Cardiac muscle cell (in vitro differentiated cells and primary cell): ENCODE measurements at regions not wholly inside any gene's neighbourhood (a gene's known extent, or its start where the extent isn't known, plus 50 kb on each side); places are given as distances from the start of the nearest gene placed in this dataset.

Experiments used
- DNase-seq, 2 donors: peaks; one replicate each; pipeline versions ENCODE4 v3.0.0 to v3.0.0-alpha.2; 2010 to 2017; ENCODE audit warnings: low read depth in 1 of 2, low spot score in 1 of 2
- H3K27ac ChIP-seq: fragments of 200-600 bp; sonication (generic); 2 replicates; pipeline ENCODE4 v1.5.1; 2016
- H3K27me3 ChIP-seq: fragments of 200-600 bp; sonication (generic); 2 replicates; pipeline ENCODE4 v1.6.0; 2016; ENCODE audit warnings: control low read depth
- H3K36me3 ChIP-seq: fragments of 200-600 bp; sonication (generic); 2 replicates; pipeline ENCODE4 v1.5.1; 2016; ENCODE audit warnings: control low read depth
- H3K4me1 ChIP-seq: fragments of 200-600 bp; sonication (generic); 2 replicates; pipeline ENCODE4 v1.8.1; 2017; ENCODE audit warnings: low read depth, mild to moderate bottlenecking, mixed run types
- H3K4me3 ChIP-seq: fragments of 200-600 bp; sonication (generic); 2 replicates; pipeline ENCODE4 v1.5.1; 2016; ENCODE audit warnings: mild to moderate bottlenecking
- H3K9me3 ChIP-seq: fragments of 200-600 bp; sonication (generic); 2 replicates; pipeline ENCODE4 v1.5.1; 2017; ENCODE audit warnings: low read depth, mild to moderate bottlenecking, control low read depth
- TF ChIP-seq, protein P1 (sequence below): IDR thresholded peaks from 2 replicates; pipeline ENCODE4 v1.5.1; 2012; ENCODE audit warnings: low read depth, mild to moderate bottlenecking, low read length

DNA sequence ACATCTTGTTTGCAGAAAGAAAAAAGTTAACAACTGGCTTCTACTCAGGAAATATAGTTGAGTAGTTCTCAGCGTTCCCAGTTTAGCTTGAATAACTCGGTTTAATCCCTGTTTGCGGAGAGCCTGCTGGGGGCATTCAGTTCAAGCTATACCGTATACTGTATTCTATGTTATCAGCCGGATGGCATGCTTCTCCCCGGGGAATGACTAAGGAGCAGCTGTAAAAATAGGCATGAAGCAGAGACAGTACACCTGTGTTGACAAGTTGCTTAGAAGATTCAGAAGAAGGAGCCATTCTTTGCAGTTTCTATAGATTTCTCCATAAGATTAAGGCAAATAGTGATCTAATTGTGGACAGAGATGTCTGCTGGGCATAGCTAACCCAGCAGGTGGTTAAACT lies 267.8 kb upstream of the NCAM2 start:
- Histone ChIP-seq H3K9me3 (no peaks in the 10 kb centered on the region), H3K27me3 (no peaks in the 10 kb centered on the region), H3K27ac (no peak overlapping the region), H3K4me3 (no peak overlapping the region), H3K4me1 (peaks cover 25% of the 10 kb centered on the region), H3K36me3 (no peaks in the 10 kb centered on the region)
- DNase-seq = no peak
- TF ChIP-seq, protein P1, sequence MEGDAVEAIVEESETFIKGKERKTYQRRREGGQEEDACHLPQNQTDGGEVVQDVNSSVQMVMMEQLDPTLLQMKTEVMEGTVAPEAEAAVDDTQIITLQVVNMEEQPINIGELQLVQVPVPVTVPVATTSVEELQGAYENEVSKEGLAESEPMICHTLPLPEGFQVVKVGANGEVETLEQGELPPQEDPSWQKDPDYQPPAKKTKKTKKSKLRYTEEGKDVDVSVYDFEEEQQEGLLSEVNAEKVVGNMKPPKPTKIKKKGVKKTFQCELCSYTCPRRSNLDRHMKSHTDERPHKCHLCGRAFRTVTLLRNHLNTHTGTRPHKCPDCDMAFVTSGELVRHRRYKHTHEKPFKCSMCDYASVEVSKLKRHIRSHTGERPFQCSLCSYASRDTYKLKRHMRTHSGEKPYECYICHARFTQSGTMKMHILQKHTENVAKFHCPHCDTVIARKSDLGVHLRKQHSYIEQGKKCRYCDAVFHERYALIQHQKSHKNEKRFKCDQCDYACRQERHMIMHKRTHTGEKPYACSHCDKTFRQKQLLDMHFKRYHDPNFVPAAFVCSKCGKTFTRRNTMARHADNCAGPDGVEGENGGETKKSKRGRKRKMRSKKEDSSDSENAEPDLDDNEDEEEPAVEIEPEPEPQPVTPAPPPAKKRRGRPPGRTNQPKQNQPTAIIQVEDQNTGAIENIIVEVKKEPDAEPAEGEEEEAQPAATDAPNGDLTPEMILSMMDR = no peak

DNA sequence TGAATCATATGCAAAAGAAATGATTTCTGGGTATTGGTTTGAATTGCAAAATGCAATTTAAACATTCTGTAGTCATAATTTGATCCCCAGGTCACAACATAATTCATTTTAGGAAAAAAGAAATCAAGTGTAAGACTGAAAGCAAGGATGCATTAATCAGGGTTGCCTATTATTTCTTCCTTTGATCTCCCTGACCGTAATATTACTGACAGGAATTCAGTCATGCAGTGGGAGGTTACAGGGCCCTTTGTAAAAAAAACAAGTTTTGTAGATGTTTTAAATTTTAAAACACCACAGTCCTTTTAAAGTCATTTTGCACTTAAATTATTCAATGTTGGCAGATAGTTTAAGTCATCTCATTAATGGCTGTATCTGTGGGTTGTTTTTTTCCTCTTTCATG lies 263.0 kb upstream of the NCAM2 start:
- no peaks in the 10 kb centered on the region for H3K9me3 ChIP-seq
- no peaks in the 10 kb centered on the region for H3K27me3 ChIP-seq
- H3K36me3 ChIP-seq = no peaks in the 10 kb centered on the region
- TF ChIP-seq, protein P1 = no peak
- H3K27ac ChIP-seq = no peak overlapping the region
- no peak overlapping the region for H3K4me3 ChIP-seq
- peaks cover 10% of the 10 kb centered on the region for H3K4me1 ChIP-seq
- no peak for DNase-seq

DNA sequence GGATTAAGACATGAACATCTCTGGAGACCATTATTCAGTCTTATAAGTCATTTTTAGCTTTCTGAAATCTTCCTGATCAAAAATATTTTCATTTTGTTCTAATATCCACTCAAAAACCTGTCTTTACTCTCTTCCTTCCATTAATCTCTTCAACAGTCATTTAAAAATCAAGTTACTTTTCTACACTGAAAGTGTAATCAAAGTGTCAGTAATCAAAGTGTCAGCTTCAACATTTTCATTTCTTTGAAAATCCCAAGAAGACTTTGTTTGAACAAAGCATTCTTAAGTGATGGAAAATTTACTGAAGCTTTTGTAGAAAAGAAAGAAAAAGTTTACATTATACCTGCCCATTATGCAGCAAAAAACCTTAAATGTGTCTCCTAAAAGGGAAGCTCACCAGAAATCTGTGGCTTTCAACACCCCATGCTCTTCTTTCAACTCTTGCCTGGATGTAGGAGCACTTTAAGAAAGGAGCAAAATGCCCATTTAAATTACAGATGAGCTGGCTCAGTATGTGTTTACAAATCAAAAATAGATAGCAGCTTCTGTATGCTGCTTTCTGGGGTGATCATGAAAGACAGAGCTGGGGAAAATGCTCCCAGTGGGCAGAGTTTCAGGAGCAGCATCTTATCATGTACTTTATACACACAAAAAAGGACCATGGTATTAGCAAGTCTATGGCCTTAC lies 260.8 kb upstream of the NCAM2 start:
- Histone ChIP-seq H3K36me3 (no peaks in the 10 kb centered on the region), H3K9me3 (no peaks in the 10 kb centered on the region), H3K27me3 (no peaks in the 10 kb centered on the region), H3K27ac (no peak overlapping the region), H3K4me1 (no peaks in the 10 kb centered on the region), H3K4me3 (no peak overlapping the region)
- TF ChIP-seq, protein P1 = no peak
- no peak for DNase-seq

DNA sequence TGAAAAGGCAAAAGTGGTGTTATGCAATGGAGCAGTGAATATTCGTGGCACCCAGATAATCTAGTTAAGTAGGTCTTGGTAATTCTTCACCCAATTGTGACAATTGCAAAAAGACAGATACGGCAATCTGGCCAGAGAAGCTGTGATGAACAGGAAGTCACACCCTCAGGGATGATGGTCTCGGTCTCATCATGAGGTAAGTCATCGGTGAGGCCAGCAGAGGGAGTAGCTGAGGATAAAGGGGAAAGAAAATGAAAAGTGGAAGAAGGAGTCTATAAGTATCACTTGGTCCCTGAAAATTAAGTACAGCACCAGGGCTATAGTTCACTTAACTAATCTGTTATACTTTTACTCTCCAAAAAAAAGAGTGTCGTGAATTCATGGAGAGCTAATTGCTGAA lies 258.8 kb upstream of the NCAM2 start:
- Histone ChIP-seq H3K36me3 (no peaks in the 10 kb centered on the region), H3K4me3 (no peak overlapping the region), H3K27me3 (no peaks in the 10 kb centered on the region), H3K27ac (no peak overlapping the region), H3K9me3 (no peaks in the 10 kb centered on the region), H3K4me1 (no peaks in the 10 kb centered on the region)
- DNase-seq = no peak
- TF ChIP-seq, protein P1 = no peak

DNA sequence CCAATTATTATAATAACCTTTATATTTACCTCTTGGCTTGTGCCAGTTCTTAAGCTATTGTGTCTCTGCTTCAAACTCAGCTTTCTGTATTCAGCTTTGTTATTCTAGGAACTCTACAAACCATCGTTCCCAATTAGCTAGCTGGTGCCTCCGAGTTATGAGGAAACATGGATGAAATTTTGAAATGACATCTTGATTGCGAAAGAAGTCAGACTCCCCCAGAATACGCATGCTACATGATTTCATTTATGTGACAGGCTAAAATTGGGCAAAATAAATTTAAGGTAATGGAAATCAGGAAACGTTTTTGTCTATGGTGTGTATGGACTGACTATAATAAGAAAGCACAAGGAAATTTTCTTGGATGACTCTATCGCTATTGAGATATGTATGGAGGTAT lies 256.8 kb upstream of the NCAM2 start:
- no peak for DNase-seq

More for the DNA sequence above, 256.8 kb upstream of the NCAM2 start:
- Histone ChIP-seq H3K36me3 (no peaks in the 10 kb centered on the region), H3K27ac (no peak overlapping the region), H3K4me1 (no peaks in the 10 kb centered on the region), H3K4me3 (no peak overlapping the region), H3K9me3 (no peaks in the 10 kb centered on the region), H3K27me3 (no peaks in the 10 kb centered on the region)
- TF ChIP-seq, protein P1 = no peak
